ENCODE measurements at regions not wholly inside any gene's neighbourhood (a gene's known extent, or its start where the extent isn't known, plus 50 kb on each side); places are given as distances from the start of the nearest gene placed in this dataset.

DNA sequence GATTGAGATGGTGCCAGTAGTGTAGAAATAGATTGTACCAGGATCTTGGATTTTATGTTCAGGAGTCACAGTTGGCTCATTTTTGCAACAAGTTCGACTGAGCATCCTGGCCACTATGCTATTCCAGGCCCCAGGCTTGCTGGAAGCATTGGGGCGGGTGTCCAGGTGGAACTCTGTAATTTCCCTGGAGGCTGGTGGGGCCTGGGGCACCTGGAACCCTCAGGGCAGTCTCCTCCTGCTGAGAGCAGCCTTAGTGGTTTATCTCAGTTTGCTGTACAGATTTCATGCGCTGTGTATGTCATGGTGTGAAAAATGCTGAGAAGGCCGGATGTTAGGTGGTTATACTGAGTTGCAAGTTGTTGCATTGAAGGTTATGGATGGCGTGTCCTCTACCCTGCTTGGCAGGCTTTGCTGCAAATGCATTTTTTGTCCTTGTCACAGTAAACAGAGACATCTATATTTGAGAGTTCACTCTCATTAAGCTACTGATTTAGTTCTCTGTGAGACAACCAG lies 135.1 kb upstream of the MYLIP start:
- no peak for DNase-seq

DNA sequence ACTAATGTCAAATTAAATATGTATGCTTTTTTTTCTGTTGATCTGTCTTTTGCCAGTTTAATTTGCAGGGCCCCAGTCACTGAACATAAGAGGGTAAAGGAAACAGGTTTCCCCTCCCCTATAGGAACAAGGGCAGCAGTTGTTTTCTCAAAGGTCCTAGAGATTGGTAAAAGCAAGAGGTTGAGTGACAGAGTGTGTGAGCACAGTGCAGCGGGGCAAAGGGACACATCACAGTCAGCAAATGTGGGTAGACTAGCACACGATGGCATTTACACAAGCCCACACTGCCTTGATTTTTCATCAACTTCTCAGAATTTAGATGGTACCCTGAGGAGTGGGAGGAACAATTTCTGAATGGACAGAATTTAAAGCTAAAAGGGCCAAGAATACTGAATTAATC lies 138.7 kb upstream of the MYLIP start:
- no peak for DNase-seq

DNA sequence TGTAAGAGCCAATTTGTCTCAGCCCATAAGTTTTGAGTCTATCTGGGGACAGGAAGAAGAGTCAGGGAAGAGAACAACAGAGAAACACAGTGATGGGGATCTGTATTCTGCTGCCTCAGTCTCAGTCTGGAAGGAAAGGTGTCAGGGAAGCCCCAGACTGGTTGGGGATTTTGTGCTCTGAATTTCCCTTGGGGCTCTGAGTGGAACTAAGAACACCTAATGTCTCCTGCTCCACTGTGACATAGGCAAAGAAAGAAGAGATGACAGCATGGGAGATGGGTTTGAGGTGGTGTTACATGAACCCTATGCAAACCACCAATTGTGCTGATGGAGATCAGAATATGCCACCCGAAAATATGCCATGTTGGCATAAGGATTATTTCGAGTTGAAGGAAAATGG lies 139.5 kb upstream of the MYLIP start:
- DNase-seq, result no peak

DNA sequence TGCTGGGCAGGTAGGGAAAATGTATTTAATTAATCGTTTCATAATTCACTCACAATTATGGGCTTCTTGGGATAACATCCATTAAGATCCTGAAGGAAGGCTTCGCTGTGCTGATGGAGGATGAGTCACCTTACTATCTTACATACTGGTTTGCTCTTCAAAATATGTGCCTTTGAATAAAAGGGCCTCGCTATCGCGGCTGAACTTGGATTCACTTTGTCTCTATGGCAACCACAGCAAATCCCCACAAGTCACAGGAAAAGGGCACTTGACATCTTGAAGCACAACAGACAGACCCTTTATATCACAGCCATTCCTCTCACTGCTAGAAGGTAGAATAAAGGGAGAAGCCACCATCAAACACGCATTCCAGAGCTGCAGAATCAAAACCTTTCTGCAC lies 141.3 kb upstream of the MYLIP start:
- no peak for DNase-seq

DNA sequence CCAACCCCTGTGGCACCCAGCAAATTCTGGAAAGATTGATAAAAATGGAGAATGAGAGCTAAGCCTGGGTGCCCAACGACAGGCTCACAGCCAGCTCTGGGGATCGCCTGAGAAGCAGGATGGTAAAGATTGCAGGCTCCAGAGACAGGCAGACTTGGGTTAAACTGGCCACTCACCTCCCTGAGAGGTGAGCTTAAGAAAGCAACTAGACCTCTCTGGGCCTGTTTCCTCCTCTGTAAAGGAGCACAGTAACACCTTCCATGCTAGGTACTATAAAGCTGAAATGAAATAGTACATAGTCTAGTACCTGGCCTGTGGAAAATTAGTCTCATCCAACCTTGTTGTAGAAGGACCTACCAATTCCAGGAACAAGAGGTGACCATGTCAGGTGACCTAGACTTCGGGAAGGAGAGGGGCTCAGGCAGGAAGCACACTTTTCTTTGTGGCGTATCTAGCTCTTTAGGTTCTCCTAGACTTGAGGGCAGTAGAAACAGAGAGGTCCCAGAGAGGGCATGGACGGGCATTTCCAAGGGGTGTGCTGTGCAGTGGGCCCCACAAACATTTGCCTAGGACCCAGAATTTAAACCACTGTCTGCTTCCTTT lies 142.8 kb upstream of the MYLIP start:
- no peak for DNase-seq

DNA sequence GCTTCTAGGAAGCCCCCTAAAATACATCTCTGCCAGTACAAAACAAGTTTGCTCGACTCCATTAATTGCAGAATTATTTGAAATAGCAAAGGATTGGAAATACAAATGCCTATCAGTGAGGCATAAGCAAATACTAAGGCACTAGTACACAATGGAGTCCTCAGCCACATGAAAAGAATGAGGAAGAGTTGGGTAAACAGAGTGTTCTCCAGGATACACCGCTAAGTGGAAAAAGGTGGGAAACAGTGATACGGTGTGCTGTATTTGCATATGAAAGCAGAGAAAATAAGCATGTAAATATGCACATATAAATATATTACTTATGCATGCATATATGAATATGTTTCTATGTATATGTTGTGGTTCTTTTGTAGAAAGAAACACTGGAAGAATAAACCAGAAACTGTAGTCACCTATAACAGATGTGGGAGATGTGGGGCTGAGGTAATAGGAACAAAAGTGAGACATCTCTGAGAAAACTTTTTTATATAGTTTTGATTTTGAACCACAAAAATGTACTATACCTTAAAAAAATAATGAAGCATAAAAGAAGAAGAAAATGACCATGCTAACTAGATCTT lies 143.4 kb upstream of the MYLIP start:
- no peak for DNase-seq

DNA sequence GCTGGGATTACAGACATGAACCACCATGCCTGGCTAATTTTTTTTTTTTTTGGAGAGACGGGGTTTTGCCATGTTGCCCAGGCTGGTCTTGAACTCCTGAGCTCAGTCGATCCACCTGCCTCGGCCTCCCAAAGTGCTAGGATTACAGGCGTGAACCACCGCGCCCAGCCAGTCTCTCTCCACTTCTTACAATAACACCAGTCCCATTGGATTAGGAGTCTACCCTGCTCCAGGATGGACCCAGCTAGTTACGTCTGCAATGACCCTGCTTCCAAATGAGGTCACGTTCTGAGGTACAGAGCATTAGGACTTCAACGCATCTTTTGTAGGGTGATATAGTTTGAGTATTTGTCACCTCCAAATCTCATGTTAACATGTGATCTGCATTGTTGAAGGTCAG lies 146.9 kb upstream of the MYLIP start:
- no peak for DNase-seq

DNA sequence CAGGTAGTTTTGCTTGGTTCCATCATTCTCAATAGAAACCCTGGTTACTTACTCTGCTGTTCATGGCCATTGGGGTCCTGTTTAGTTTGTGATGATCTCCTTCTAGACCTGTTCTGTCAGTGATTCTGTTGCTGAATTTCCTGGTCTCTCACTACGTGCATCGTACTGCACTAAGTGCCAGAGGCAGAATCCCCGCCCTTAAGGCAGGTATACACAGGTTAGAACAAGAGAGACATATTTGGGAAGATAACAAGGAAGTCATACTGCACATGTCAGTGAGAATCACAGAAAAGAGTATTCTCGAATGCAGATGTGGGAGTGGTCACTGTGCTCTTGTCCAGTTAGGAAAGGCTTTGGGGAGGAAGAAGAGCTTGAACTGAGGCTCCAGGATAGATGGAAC lies 148.1 kb upstream of the MYLIP start:
- no peak for DNase-seq

DNA sequence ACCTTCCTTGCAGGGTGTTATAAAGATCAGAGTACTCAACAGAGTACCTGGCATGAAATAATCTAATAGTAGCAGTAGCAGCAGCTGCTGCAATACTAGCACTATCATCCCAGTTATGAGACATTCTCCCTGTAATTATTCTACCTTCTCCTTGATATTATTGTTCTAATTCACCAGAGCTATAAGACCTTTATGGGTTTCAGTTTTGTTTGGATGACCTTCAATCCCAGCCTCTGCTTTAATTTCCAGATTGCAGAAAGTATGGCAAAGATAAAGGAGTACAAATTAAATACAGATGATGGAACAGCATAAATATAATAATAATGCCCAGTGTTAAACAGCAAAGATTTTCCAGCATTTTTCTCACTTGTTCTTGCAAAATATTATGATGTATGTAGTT lies 150.5 kb upstream of the MYLIP start:
- no peak for DNase-seq

DNA sequence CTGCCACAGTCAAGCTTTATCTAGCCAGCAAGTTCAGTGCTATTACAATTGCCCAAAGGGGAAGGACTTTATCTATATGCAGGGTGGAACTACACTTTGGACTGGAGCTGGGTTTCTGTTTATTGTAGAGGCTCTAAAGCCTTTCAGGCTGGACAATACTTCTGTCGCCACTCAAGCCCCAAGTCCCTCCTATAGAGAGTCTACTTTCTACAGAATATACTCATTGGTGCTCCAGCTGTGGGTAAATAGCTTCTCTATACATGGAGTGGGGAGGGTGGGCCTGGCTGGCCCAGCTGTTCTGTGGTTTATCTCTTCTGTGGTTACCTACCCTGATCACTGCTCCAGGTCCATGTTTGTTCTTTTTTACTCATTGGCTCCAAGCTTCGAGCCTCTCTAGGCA lies 151.8 kb upstream of the MYLIP start:
- no peak for DNase-seq

DNA sequence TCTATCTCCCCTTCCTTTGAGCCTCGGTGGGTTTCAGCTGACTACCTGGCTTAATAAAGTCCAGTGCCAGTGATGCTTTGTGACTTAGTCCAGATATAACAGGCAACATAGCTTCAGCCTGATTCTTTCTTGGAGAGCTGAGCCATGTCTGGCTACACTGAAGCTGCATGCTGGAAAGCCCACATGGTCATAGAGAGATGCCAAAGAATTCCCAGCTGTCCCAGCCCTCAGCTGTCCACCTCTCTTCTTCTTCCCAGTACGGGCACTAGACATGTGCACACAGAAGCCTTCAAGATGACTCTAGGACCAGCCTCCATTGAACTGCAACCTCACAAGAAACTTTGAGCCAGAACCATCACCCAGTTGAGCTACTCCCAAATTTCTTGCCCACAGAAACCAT lies 154.1 kb upstream of the MYLIP start:
- no peak for DNase-seq

DNA sequence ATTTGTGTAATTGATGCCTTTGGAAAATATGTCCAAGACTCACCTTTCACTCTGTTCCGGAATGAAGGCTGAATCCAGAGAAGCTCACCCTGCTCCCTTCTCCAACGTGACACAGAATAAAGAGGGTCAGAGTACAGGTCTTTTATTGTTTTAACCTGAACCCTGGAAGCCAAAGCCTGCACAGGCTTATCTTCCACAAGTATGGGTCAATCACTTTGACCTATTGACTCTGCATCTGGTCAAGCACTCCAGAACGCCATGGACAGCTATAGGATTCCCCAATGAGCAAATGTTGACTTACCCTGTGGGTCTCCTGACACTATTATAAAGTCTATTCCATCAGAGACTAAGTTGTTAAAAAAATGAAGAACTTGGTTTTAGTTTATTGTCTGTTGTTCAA lies 158.4 kb upstream of the MYLIP start:
- no peak for DNase-seq

DNA sequence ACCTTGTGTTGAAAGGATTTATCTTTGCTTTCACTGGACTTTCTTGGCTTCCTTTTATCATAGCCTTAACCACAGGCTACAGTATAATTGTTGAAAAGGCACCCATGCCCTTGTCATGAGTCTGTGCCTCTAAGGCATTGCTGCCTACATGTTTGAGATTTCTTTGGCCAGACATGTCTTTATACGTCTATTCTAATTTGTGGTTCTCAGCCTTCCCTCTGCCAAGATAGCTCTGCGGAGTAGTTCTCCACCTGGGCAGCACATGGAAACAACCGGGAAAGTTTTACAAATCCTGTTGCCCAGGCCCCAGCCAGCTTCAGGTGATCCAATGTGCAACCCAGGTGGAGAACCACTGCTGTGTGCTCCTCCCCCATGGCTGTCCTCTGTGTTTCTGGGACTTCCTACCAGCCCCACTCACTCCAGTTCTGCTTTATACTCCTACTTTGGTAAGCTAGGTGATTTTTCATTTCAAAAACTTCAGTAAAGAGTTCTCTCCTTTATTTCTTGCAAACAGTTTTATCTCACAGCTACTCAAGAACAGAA lies 159.6 kb upstream of the MYLIP start:
- no peak for DNase-seq

DNA sequence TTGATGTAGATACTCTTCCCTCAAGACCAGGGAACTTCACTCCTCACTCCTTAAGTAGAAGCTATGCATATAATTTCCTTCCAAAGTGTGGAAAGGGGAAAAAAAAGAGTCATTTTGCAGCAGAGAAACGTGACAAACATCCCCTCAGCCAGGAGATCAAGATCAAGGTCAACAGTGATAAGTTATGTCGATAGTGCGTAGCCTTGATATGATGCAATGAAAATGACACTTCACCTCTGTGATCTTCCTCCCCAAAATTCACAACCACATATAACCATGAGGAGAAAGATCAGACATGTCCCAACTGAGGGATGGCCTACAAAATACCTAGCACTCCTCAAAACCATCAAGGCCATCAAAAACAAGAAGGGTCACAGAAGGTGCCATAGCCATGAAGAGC lies 160.4 kb upstream of the MYLIP start:
- no peak for DNase-seq

DNA sequence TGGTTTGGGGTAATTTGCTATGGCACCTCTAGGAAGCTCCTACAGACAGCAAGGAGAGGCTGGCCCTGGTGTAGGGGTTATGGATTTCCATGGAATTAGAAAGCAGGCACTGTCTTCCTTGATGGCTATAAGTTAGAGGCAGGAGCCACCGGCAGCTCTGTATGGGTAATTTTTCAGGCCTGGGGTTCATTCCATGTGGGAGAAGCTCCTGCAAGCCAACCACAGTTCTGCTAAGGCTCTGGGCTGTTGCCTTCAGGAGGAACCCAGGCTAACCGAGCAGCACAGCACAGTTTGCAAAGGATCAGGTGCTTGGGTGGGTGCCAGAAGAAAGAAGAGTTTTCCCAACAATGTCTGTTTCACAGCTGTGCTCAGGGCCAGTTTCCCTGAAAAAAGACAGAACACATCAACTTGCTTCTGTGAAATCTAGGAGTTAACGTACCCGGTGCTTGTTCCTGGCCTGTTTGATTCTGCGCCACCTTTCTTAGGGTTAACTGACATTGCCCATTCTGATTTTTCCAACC lies 162.8 kb upstream of the MYLIP start:
- DNase-seq, result no peak

DNA sequence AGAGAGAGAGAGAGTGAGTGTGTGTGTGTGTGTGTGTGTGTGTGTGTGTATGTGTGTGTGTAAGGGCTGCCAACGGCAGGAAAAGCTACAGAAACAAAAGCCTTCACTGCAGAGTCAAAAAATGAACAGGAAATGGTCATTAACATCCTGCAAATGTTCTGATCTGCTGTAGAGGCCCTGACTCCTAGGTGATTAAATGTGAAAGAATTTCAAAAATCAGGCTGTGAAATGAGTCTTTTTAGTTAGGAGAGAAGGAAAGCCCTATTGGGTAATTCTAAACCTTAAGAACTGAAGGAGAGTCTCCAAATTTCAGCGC lies 166.5 kb upstream of the MYLIP start:
- DNase-seq, result no peak

DNA sequence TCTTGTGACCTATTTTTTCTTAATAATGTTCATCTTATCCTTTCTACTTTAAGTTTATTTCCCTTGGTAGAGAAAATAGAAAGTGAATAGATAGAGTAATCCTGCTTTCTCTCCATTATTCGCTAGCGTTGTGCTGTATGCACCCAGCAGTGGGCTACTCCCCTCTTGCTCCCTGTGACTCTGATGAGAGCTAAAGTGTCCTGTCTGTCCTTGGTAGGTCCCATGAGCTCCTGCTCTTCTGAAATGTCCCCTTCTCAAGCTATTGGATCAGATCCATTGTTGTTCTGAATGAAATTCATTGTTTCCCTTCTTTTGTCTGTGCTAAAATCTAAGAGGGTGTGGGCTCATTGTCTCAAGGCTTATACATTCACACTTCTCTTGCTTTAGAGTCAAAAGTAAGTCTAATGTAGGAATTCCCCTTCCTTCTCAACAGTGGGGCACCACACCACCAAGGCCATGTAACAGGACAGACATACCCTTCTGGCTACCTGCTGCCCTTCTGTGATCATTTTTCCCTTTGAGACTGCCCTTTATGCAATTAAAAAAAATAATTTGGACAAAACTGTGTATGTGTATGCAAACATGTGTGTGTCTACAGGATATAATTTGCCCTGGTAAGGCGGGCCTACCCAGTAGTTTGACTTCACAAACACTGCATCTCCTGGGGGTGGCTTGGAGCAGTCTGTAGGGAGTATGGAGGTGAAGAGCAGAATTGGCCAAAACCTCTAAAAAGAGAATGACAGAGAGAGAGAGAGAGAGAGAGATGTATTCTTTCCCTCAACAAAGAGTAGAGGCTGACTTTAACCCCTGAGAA lies 167.0 kb upstream of the MYLIP start:
- no peak for DNase-seq

DNA sequence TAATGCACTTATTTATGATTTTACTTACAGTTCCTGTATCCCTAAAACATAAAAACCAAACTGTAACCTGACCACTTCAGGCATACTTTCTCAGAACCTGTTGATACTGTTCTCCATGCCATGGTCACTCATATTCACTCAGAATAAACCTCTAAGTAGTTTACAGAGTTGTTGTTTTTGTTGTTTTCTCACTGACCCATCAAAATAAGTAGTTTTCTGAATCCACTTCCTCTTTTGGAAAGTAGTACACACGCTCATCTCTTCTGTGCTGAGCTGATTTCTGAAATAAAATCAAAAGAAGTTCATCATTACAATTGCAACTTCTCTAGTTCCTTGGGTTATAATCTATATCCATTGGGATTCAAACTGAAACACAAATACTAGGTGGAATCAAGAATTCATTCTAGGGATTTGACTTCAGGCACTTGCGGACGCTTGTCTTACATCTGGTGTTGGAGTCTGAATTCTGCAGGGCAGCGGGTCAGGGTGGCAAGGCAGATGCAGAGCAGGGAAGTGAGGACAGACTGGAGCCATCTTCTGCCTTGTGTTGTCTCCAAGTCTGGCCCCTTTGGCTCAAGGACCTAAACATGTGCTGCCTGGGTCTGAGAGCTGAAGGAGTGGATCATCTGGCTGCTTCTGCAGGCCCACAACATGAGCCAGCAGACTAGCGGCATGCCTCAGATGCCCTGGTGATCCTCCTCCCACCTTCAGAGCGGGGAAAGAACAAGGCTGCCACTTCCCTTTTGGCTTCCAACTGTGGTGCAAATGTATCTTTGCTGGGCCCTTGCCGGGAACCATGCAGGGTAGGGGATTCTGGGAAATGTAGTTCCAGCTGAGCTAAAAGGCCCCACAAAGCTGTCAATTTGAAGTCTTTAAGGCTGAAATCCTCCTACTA lies 167.9 kb upstream of the MYLIP start:
- no peak for DNase-seq

DNA sequence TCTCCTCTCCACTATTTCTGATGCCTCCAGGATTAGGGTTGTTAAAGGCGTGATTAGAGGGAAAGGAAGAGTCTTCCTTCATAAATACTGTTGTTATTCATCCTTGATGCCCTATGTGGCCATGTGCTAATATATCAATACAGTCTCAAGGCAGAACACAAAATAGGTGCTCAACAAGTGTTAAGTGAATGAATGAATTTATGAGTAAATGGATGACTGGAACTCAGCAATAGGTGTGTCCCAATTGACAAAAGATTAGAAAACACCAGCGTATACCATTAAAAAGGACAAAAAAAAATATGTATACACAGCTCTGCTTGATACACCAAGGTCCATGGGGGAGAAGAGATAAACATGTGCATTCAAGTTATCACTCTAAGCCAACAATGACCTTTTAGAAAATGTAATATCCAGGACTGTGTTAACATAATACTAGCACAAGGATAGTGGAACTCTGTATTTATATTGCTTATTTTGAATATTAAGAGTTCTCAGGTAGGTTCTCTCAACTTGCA lies 171.2 kb upstream of the MYLIP start:
- DNase-seq, result no peak

DNA sequence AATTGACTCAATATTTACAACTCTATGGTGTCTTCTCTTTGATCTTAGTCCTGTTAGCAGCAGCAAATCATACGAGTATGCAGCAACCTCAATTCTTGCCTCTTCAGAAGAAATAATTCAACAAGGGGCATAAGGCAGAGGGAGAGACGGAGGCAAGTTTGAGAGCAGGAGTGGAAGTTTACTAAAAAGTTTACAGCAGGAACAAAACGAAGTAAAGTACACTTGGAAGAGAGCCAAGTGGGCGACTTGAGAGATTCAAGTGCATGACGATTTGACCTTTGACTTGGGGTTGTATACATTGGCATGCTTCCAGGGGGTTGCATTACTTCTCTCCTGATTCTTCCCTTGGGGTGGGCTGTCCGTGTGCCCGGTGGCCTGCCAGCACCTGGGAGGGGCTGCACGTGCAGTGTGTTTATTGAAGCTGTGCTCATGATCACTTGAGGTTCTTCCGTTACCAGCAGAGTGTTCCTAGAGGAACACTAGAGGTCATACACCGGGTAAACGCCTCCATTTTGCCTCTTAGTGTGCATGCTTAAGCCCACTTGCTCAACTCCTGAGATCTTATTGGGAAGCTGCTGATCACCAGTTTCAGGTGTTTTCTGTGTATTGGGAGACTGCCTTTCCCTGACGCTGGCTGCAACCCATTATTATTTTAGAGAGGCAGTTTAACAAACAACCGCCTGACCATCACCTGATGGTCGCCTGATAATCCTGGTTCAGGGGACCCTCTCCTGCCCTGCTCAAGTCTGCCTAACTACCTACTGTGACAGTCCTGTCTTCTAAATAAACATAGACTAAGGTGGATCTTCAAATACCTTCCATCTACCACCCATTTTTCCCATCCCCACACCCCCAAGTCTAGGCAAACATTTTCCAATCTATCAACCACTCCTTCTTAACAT lies 172.4 kb upstream of the MYLIP start:
- DNase-seq, result no peak

DNA sequence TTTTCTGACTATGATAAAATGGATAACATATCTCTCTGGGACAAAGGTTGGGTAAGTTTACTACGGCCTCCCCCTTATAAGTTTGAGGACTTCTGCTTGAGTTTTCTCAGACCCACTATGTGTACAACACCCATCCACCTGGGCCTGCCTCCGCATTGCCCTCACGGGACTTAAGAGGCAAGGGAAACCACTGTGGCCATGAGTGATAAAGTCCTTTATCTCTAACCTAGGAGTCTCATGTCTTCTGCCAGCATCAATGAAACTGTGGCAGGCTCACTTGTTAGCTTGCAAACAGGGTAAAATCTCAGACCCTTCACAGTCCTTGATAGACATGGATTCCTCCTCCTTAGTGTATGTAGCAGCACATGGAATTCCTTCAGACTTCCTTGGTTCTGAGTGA lies 173.4 kb upstream of the MYLIP start:
- no peak for DNase-seq

Data from DMS 273 treated with DMSO at 0.1 percent for 48 hours (cell line).